Vagina (tissue), 2 donors: ENCODE measurements at regions not wholly inside any gene's neighbourhood (a gene's known extent, or its start where the extent isn't known, plus 50 kb on each side); places are given as distances from the start of the nearest gene placed in this dataset.

Experiments
- POLR2A ChIP-seq, 2 donors: fragments of 450-650 bp; IDR thresholded peaks; one replicate each; pipeline ENCODE4 v1.6.1; 2017; ENCODE audit warnings: antibody characterized with exemption in 2 of 2, mild to moderate bottlenecking in 2 of 2, moderate library complexity in 2 of 2
- POLR2AphosphoS5 ChIP-seq, 2 donors: sonication (generic); formaldehyde crosslinking; IDR thresholded peaks; one replicate each; pipeline ENCODE4 v1.9.0; 2017; ENCODE audit warnings: antibody characterized with exemption in 2 of 2, mild to moderate bottlenecking in 2 of 2, low read depth in 1 of 2; ENCODE audit not compliant: insufficient read depth in 1 of 2
- TF ChIP-seq, protein P1 (sequence below), 3 experiments: fragments of 450-650 bp in 2 of 3; fragments of 200-600 bp in 1 of 3; sonication (generic) in 1 of 3; IDR thresholded peaks; one replicate each; pipeline ENCODE4 v1.5.1; 2017 to 2019; ENCODE audit warnings: antibody characterized with exemption in 3 of 3, mild to moderate bottlenecking in 2 of 3, moderate library complexity in 2 of 3

GRCh38 chr1:200310824-200311223, 99.0 kb downstream of the ZNF281 start:
- TF ChIP-seq POLR2AphosphoS5 (IDR thresholded peaks at IDR 0.05; ENCODE audit: insufficient read depth in 1 of 2, low read depth in 1 of 2) = no peak
- TF ChIP-seq, protein P1, sequence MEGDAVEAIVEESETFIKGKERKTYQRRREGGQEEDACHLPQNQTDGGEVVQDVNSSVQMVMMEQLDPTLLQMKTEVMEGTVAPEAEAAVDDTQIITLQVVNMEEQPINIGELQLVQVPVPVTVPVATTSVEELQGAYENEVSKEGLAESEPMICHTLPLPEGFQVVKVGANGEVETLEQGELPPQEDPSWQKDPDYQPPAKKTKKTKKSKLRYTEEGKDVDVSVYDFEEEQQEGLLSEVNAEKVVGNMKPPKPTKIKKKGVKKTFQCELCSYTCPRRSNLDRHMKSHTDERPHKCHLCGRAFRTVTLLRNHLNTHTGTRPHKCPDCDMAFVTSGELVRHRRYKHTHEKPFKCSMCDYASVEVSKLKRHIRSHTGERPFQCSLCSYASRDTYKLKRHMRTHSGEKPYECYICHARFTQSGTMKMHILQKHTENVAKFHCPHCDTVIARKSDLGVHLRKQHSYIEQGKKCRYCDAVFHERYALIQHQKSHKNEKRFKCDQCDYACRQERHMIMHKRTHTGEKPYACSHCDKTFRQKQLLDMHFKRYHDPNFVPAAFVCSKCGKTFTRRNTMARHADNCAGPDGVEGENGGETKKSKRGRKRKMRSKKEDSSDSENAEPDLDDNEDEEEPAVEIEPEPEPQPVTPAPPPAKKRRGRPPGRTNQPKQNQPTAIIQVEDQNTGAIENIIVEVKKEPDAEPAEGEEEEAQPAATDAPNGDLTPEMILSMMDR (IDR thresholded peaks at IDR 0.05) = no peak
- TF ChIP-seq POLR2A (IDR thresholded peaks at IDR 0.05) = no peak
